ENCODE measurements at regions not wholly inside any gene's neighbourhood (a gene's known extent, or its start where the extent isn't known, plus 50 kb on each side); places are given as distances from the start of the nearest gene placed in this dataset.

GRCh38 chr7:37545619-37546534, 97.2 kb upstream of the ELMO1 start:
- TF ChIP-seq CTCF (IDR thresholded peaks at IDR 0.05; ENCODE audit: low read length) (no peak), EZH2 (IDR thresholded peaks at IDR 0.05; ENCODE audit: borderline replicate concordance, low read length) (no peak)
